ENCODE measurements at regions not wholly inside any gene's neighbourhood (a gene's known extent, or its start where the extent isn't known, plus 50 kb on each side); places are given as distances from the start of the nearest gene placed in this dataset.
"Not testable (repeated sequence)": the region's sequence is repeated elsewhere in the genome, so short reads cannot be mapped to it uniquely, and the experiment has no call there.

- Histone ChIP-seq H3K27ac (ENCODE audit: low read depth, low read length) (no peak overlapping the region), H3K9me3 (ENCODE audit: control insufficient read depth, low read length) (peaks cover 5% of the 10 kb centered on the region), H3K9ac (ENCODE audit: extremely low read depth, low read length, poor library complexity, severe bottlenecking) (no peak overlapping the region), H3K36me3 (ENCODE audit: control insufficient read depth, insufficient read depth, low read length) (no peaks in the 10 kb centered on the region), H3K4me3 (ENCODE audit: low read length) (no peak overlapping the region), H3K27me3 (ENCODE audit: control insufficient read depth, insufficient read depth, low read length, poor library complexity, severe bottlenecking) (no peaks in the 10 kb centered on the region), H3K4me1 (ENCODE audit: control insufficient read depth, insufficient read depth, low read length) (no peaks in the 10 kb centered on the region)
- WGBS, 2 experiments (ENCODE audit: insufficient coverage in 1 of 2, insufficient read length in 1 of 2), result 91 to 94% methylated on average over 2 of the region's 2 CpGs
- no peak for TF ChIP-seq CTCF (conservative IDR thresholded peaks at IDR 0.05)
- peak; percentile 20 for DNase-seq
- peaks cover 12% of the 10 kb centered on the region for H3K9me3 Mint-ChIP-seq
- H3K36me3 Mint-ChIP-seq (ENCODE audit: low read depth), result no peaks in the 10 kb centered on the region
- H3K4me1 Mint-ChIP-seq, result peaks cover 4% of the 10 kb centered on the region
- peaks cover 6% of the 10 kb centered on the region for H3K27me3 Mint-ChIP-seq (ENCODE audit: insufficient read depth)
- H3K27ac Mint-ChIP-seq, result no peak overlapping the region
- no peak overlapping the region for H3K4me3 Mint-ChIP-seq
Measured at GRCh38 chr1:29409616-29410015, 173.3 kb downstream of the PTPRU start.

- Histone ChIP-seq H3K4me3 (ENCODE audit: low read length) (no peak overlapping the region), H3K36me3 (ENCODE audit: control insufficient read depth, insufficient read depth, low read length) (no peaks in the 10 kb centered on the region), H3K27me3 (ENCODE audit: control insufficient read depth, insufficient read depth, low read length, poor library complexity, severe bottlenecking) (no peaks in the 10 kb centered on the region), H3K9ac (ENCODE audit: extremely low read depth, low read length, poor library complexity, severe bottlenecking) (no peak overlapping the region), H3K9me3 (ENCODE audit: control insufficient read depth, low read length) (peaks cover 5% of the 10 kb centered on the region), H3K27ac (ENCODE audit: low read depth, low read length) (no peak overlapping the region), H3K4me1 (ENCODE audit: control insufficient read depth, insufficient read depth, low read length) (no peaks in the 10 kb centered on the region)
- Mint-ChIP-seq H3K36me3 (ENCODE audit: low read depth) (no peaks in the 10 kb centered on the region), H3K4me3 (no peak overlapping the region), H3K27ac (no peak overlapping the region), H3K4me1 (peaks cover under 1% of the 10 kb centered on the region), H3K9me3 (peaks cover 18% of the 10 kb centered on the region), H3K27me3 (ENCODE audit: insufficient read depth) (peaks cover 6% of the 10 kb centered on the region)
- no peak for TF ChIP-seq CTCF (conservative IDR thresholded peaks at IDR 0.05)
- 84 to 89% methylated on average over 1 to 8 of the region's 8 CpGs for WGBS, 2 experiments (ENCODE audit: insufficient coverage in 1 of 2, insufficient read length in 1 of 2)
- peak; percentile 38 for DNase-seq
Measured at GRCh38 chr1:29408831-29409605, 172.7 kb downstream of the PTPRU start.

GRCh38 chr1:29406814-29407213 is 170.5 kb downstream of the PTPRU start:
- Histone ChIP-seq H3K27me3 (ENCODE audit: control insufficient read depth, insufficient read depth, low read length, poor library complexity, severe bottlenecking) (no peaks in the 10 kb centered on the region), H3K4me1 (ENCODE audit: control insufficient read depth, insufficient read depth, low read length) (no peaks in the 10 kb centered on the region), H3K9me3 (ENCODE audit: control insufficient read depth, low read length) (peaks cover 5% of the 10 kb centered on the region), H3K4me3 (ENCODE audit: low read length) (no peak overlapping the region), H3K27ac (ENCODE audit: low read depth, low read length) (no peak overlapping the region), H3K9ac (ENCODE audit: extremely low read depth, low read length, poor library complexity, severe bottlenecking) (no peak overlapping the region), H3K36me3 (ENCODE audit: control insufficient read depth, insufficient read depth, low read length) (no peaks in the 10 kb centered on the region)
- Mint-ChIP-seq H3K4me1 (no peaks in the 10 kb centered on the region), H3K27me3 (ENCODE audit: insufficient read depth) (peaks cover 16% of the 10 kb centered on the region), H3K27ac (no peak overlapping the region), H3K36me3 (ENCODE audit: low read depth) (no peaks in the 10 kb centered on the region), H3K4me3 (no peak overlapping the region), H3K9me3 (peaks cover 27% of the 10 kb centered on the region)
- TF ChIP-seq CTCF (conservative IDR thresholded peaks at IDR 0.05), result no peak
- peak; percentile 19 for DNase-seq
- WGBS, 2 experiments (ENCODE audit: insufficient coverage in 1 of 2, insufficient read length in 1 of 2), result 86 to 90% methylated on average over 2 of the region's 2 CpGs

GRCh38 chr1:29400203-29400602 is 163.9 kb downstream of the PTPRU start:
- not testable (repeated sequence) for H3K4me1 Mint-ChIP-seq; H3K4me1 ChIP-seq (ENCODE audit: control insufficient read depth, insufficient read depth, low read length); DNase-seq; H3K9me3 ChIP-seq (ENCODE audit: control insufficient read depth, low read length); H3K4me3 Mint-ChIP-seq; H3K27ac Mint-ChIP-seq; H3K27ac ChIP-seq (ENCODE audit: low read depth, low read length); H3K36me3 Mint-ChIP-seq (ENCODE audit: low read depth); H3K9ac ChIP-seq (ENCODE audit: extremely low read depth, low read length, poor library complexity, severe bottlenecking); H3K4me3 ChIP-seq (ENCODE audit: low read length); H3K27me3 ChIP-seq (ENCODE audit: control insufficient read depth, insufficient read depth, low read length, poor library complexity, severe bottlenecking); H3K36me3 ChIP-seq (ENCODE audit: control insufficient read depth, insufficient read depth, low read length)
- Mint-ChIP-seq H3K27me3 (ENCODE audit: insufficient read depth) (peaks cover 19% of the 10 kb centered on the region), H3K9me3 (peaks cover 31% of the 10 kb centered on the region)

Data from endodermal cell (in vitro differentiated cells).